CD4-positive, alpha-beta T cell treated with Interleukin-4 for 1 hour (primary cell): ENCODE measurements at regions not wholly inside any gene's neighbourhood (a gene's known extent, or its start where the extent isn't known, plus 50 kb on each side); places are given as distances from the start of the nearest gene placed in this dataset.
"Not testable (repeated sequence)": the region's sequence is repeated elsewhere in the genome, so short reads cannot be mapped to it uniquely, and the experiment has no call there.

ENCODE experiments used
- DNase-seq, 2 donors: peaks; one replicate each; pipeline ENCODE4 v3.0.0-alpha.2; 2020 to 2022

- DNase-seq, result no peak
Observed at GRCh38 chr4:62627141-62627540, 1427.0 kb downstream of the ADGRL3 start.

- DNase-seq, result no peak
Observed at GRCh38 chr4:62622089-62622488, 1422.0 kb downstream of the ADGRL3 start.

- no peak for DNase-seq
Observed at GRCh38 chr4:62619971-62620370, 1419.8 kb downstream of the ADGRL3 start.

GRCh38 chr4:62618042-62618441 is 1417.9 kb downstream of the ADGRL3 start:
- no peak for DNase-seq

GRCh38 chr4:62601737-62602136 is 1401.6 kb downstream of the ADGRL3 start:
- DNase-seq, result no peak

- DNase-seq, result not testable (repeated sequence)
Observed at GRCh38 chr4:62595265-62595664, 1395.1 kb downstream of the ADGRL3 start.

- no peak for DNase-seq
Observed at GRCh38 chr4:62591756-62592155, 1391.6 kb downstream of the ADGRL3 start.

- no peak for DNase-seq
Observed at GRCh38 chr4:62588671-62589070, 1388.5 kb downstream of the ADGRL3 start.

- no peak for DNase-seq
Observed at GRCh38 chr4:62571494-62571893, 1371.4 kb downstream of the ADGRL3 start.

- no peak for DNase-seq
Observed at GRCh38 chr4:62560858-62561257, 1360.7 kb downstream of the ADGRL3 start.

GRCh38 chr4:62550121-62550520 is 1350.0 kb downstream of the ADGRL3 start:
- DNase-seq, result no peak

GRCh38 chr4:62549601-62550000 is 1349.5 kb downstream of the ADGRL3 start:
- no peak for DNase-seq

- no peak for DNase-seq
Observed at GRCh38 chr4:62548765-62549164, 1348.6 kb downstream of the ADGRL3 start.

- DNase-seq, result no peak
Observed at GRCh38 chr4:62548108-62548524, 1348.0 kb downstream of the ADGRL3 start.

GRCh38 chr4:62544428-62544827 is 1344.3 kb downstream of the ADGRL3 start:
- DNase-seq, result no peak

- DNase-seq, result no peak
Observed at GRCh38 chr4:62543002-62543401, 1342.9 kb downstream of the ADGRL3 start.

GRCh38 chr4:62533573-62533972 is 1333.4 kb downstream of the ADGRL3 start:
- DNase-seq, result no peak

- no peak for DNase-seq
Observed at GRCh38 chr4:62531731-62532130, 1331.6 kb downstream of the ADGRL3 start.

GRCh38 chr4:62531264-62531663 is 1331.1 kb downstream of the ADGRL3 start:
- no peak for DNase-seq

GRCh38 chr4:62528874-62529273 is 1328.7 kb downstream of the ADGRL3 start:
- no peak for DNase-seq

- DNase-seq, result no peak
Observed at GRCh38 chr4:62526671-62527070, 1326.5 kb downstream of the ADGRL3 start.

- DNase-seq, result no peak
Observed at GRCh38 chr4:62523256-62523655, 1323.1 kb downstream of the ADGRL3 start.

GRCh38 chr4:62522273-62522672 is 1322.1 kb downstream of the ADGRL3 start:
- no peak for DNase-seq

GRCh38 chr4:62517716-62518115 is 1317.6 kb downstream of the ADGRL3 start:
- no peak for DNase-seq

GRCh38 chr4:62513306-62513705 is 1313.2 kb downstream of the ADGRL3 start:
- DNase-seq, result no peak

- DNase-seq, result no peak
Observed at GRCh38 chr4:62512271-62512670, 1312.1 kb downstream of the ADGRL3 start.
